ENCODE measurements at regions not wholly inside any gene's neighbourhood (a gene's known extent, or its start where the extent isn't known, plus 50 kb on each side); places are given as distances from the start of the nearest gene placed in this dataset.

GRCh38 chr7:119561751-119562150, 711.2 kb upstream of the KCND2 start:
- Histone ChIP-seq H3K36me3 (ENCODE audit: control insufficient read depth in 4 of 4, insufficient read depth in 3 of 4, low read depth in 1 of 4, low read length in 3 of 4) (no peaks in the 10 kb centered on the region), H3K27me3 (ENCODE audit: control insufficient read depth in 4 of 4, insufficient read depth in 4 of 4, low read length in 3 of 4) (no peaks in the 10 kb centered on the region), H3K27ac (ENCODE audit: low read depth in 1 of 2, low read length in 2 of 2) (no peak overlapping the region), H3K4me1 (ENCODE audit: control insufficient read depth in 4 of 4, insufficient read depth in 4 of 4, low read length in 3 of 4) (no peaks in the 10 kb centered on the region), H3K9ac (ENCODE audit: low read depth in 1 of 2, low read length in 2 of 2) (no peak overlapping the region), H3K4me3 (ENCODE audit: low read depth in 1 of 3, low read length in 3 of 3) (no peak overlapping the region), H3K9me3 (ENCODE audit: control insufficient read depth in 4 of 4, low read length in 3 of 4) (no peaks in the 10 kb centered on the region)
- no peak for DNase-seq (ENCODE audit: low spot score)
- 79% methylated on average over 2 of the region's 2 CpGs for WGBS
- TF ChIP-seq FOXA1 (IDR thresholded peaks at IDR 0.05) (no peak), HNF4A (conservative IDR thresholded peaks at IDR 0.05) (no peak), NR2F2 (IDR thresholded peaks at IDR 0.05) (no peak), ATF3 (IDR thresholded peaks at IDR 0.05) (no peak), CTCF (IDR thresholded peaks at IDR 0.05; ENCODE audit: low read depth, low read length, missing input control) (no peak), YY1 (IDR thresholded peaks at IDR 0.05) (no peak), RXRA (IDR thresholded peaks at IDR 0.05) (no peak), SP1 (IDR thresholded peaks at IDR 0.05) (no peak), JUND (IDR thresholded peaks at IDR 0.05) (no peak), MAX (IDR thresholded peaks at IDR 0.05) (no peak), EGR1 (IDR thresholded peaks at IDR 0.05; ENCODE audit: low read depth in 2 of 2) (no peak), FOXA2 (IDR thresholded peaks at IDR 0.05) (no peak)

- no peaks in the 10 kb centered on the region for H3K9me3 ChIP-seq (ENCODE audit: control insufficient read depth in 4 of 4, low read length in 3 of 4)
- DNase-seq (ENCODE audit: low spot score) = no peak
- no peak for TF ChIP-seq JUND (IDR thresholded peaks at IDR 0.05)
- WGBS = 63% methylated on average over 3 of the region's 3 CpGs
- no peaks in the 10 kb centered on the region for H3K4me1 ChIP-seq (ENCODE audit: control insufficient read depth in 4 of 4, insufficient read depth in 4 of 4, low read length in 3 of 4)
- H3K36me3 ChIP-seq (ENCODE audit: control insufficient read depth in 4 of 4, insufficient read depth in 3 of 4, low read depth in 1 of 4, low read length in 3 of 4) = no peaks in the 10 kb centered on the region
- no peak overlapping the region for H3K4me3 ChIP-seq (ENCODE audit: low read depth in 1 of 3, low read length in 3 of 3)
- no peak overlapping the region for H3K9ac ChIP-seq (ENCODE audit: low read depth in 1 of 2, low read length in 2 of 2)
- H3K27ac ChIP-seq (ENCODE audit: low read depth in 1 of 2, low read length in 2 of 2) = no peak overlapping the region
- H3K27me3 ChIP-seq (ENCODE audit: control insufficient read depth in 4 of 4, insufficient read depth in 4 of 4, low read length in 3 of 4) = no peaks in the 10 kb centered on the region
Observed at GRCh38 chr7:119562839-119563238, 710.1 kb upstream of the KCND2 start.

GRCh38 chr7:119571666-119572065, 701.3 kb upstream of the KCND2 start:
- Histone ChIP-seq H3K9ac (ENCODE audit: low read depth in 1 of 2, low read length in 2 of 2) (no peak overlapping the region), H3K27ac (ENCODE audit: low read depth in 1 of 2, low read length in 2 of 2) (no peak overlapping the region), H3K4me1 (ENCODE audit: control insufficient read depth in 4 of 4, insufficient read depth in 4 of 4, low read length in 3 of 4) (no peaks in the 10 kb centered on the region), H3K36me3 (ENCODE audit: control insufficient read depth in 4 of 4, insufficient read depth in 3 of 4, low read depth in 1 of 4, low read length in 3 of 4) (no peaks in the 10 kb centered on the region), H3K9me3 (ENCODE audit: control insufficient read depth in 4 of 4, low read length in 3 of 4) (no peaks in the 10 kb centered on the region), H3K4me3 (ENCODE audit: low read depth in 1 of 3, low read length in 3 of 3) (no peak overlapping the region), H3K27me3 (ENCODE audit: control insufficient read depth in 4 of 4, insufficient read depth in 4 of 4, low read length in 3 of 4) (no peaks in the 10 kb centered on the region)
- no peak for DNase-seq (ENCODE audit: low spot score)
- no peak for TF ChIP-seq YY1 (IDR thresholded peaks at IDR 0.05)
- no peak for TF ChIP-seq MAX (IDR thresholded peaks at IDR 0.05)
- TF ChIP-seq ZBTB33 (IDR thresholded peaks at IDR 0.05) = no peak
- TF ChIP-seq NR2F2 (IDR thresholded peaks at IDR 0.05) = no peak
- no peak for TF ChIP-seq TAF1 (conservative IDR thresholded peaks at IDR 0.05)
- no peak for TF ChIP-seq REST (IDR thresholded peaks at IDR 0.05)
- WGBS = 55% methylated on average over 1 of the region's 1 CpG

All from liver (tissue), 8 donors.